Hepatocyte (in vitro differentiated cells): ENCODE measurements at regions not wholly inside any gene's neighbourhood (a gene's known extent, or its start where the extent isn't known, plus 50 kb on each side); places are given as distances from the start of the nearest gene placed in this dataset.

ENCODE experiments used
- EZH2 ChIP-seq: fragments of 200-600 bp; sonication (generic); IDR thresholded peaks from 2 replicates; pipeline ENCODE4 v1.6.1; 2016; ENCODE audit warnings: antibody characterized with exemption, mild to moderate bottlenecking, borderline replicate concordance
- EZH2phosphoT487 ChIP-seq: fragments of 200-600 bp; sonication (generic); IDR thresholded peaks from one replicate; pipeline ENCODE4 v1.6.1; 2018; ENCODE audit warnings: antibody characterized with exemption, mild to moderate bottlenecking, low read depth, moderate library complexity; ENCODE audit not compliant: unreplicated experiment, severe bottlenecking
- TF ChIP-seq, protein P1 (sequence below): fragments of 200-600 bp; sonication (generic); IDR thresholded peaks from 2 replicates; pipeline ENCODE4 v1.5.1; 2016; ENCODE audit warnings: antibody characterized with exemption, mild to moderate bottlenecking; ENCODE audit not compliant: poor library complexity

DNA sequence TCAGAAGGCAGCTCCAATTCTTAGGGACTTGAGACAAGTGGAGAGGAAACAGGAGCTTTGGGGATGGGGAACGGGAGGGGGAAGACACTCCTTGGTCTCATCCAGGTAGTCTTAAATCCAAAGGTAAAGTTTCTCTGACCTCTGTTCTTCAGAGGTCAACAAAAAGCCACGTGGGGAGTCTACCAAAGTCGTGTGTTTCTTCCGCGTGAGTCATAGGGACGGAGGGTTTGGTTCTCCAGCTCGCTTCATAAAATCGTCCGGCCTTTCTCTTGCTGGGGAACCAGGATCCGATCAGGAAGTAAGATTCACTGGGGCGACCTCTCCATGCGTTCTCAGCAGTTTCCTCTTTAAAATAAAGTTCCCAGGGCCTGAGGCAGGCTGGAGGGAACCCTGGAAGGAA is 275.7 kb downstream of the TCERG1L start:
- TF ChIP-seq, protein P1, sequence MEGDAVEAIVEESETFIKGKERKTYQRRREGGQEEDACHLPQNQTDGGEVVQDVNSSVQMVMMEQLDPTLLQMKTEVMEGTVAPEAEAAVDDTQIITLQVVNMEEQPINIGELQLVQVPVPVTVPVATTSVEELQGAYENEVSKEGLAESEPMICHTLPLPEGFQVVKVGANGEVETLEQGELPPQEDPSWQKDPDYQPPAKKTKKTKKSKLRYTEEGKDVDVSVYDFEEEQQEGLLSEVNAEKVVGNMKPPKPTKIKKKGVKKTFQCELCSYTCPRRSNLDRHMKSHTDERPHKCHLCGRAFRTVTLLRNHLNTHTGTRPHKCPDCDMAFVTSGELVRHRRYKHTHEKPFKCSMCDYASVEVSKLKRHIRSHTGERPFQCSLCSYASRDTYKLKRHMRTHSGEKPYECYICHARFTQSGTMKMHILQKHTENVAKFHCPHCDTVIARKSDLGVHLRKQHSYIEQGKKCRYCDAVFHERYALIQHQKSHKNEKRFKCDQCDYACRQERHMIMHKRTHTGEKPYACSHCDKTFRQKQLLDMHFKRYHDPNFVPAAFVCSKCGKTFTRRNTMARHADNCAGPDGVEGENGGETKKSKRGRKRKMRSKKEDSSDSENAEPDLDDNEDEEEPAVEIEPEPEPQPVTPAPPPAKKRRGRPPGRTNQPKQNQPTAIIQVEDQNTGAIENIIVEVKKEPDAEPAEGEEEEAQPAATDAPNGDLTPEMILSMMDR = no peak
- TF ChIP-seq EZH2 = no peak
- no peak for TF ChIP-seq EZH2phosphoT487
